WI38 (cell line): ENCODE measurements at regions not wholly inside any gene's neighbourhood (a gene's known extent, or its start where the extent isn't known, plus 50 kb on each side); places are given as distances from the start of the nearest gene placed in this dataset.
"Not testable (repeated sequence)": the region's sequence is repeated elsewhere in the genome, so short reads cannot be mapped to it uniquely, and the experiment has no call there.

Experiments
- H3K4me3 ChIP-seq: 2 replicates; pipeline ENCODE4 v1.5.1; 2011; ENCODE audit warnings: low read depth, mild to moderate bottlenecking, control low read depth, low read length
- TF ChIP-seq, protein P1 (sequence below): IDR thresholded peaks from 2 replicates; pipeline ENCODE4 v1.5.1; 2012; ENCODE audit warnings: low read depth, mild to moderate bottlenecking, control low read depth, low read length

DNA sequence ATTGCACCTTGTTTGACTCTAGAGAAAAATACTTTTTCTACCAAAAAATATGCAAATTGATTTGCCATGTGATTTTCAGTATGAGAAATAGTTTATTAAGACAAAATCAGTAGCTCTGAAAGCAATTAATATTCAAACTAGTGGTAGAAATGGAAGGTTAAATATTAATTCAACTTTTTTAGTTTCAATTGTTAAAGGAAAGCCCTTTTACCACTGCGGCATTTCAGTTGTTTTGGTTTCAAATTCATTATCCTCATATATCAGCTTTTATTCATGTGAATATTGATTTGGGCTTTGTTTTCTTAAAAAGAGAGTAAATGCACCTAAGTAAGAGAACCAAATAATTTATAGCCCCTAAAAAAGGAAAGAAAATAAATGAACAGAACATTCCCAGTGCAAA, 660.6 kb upstream of the CHD1 start:
- TF ChIP-seq, protein P1, sequence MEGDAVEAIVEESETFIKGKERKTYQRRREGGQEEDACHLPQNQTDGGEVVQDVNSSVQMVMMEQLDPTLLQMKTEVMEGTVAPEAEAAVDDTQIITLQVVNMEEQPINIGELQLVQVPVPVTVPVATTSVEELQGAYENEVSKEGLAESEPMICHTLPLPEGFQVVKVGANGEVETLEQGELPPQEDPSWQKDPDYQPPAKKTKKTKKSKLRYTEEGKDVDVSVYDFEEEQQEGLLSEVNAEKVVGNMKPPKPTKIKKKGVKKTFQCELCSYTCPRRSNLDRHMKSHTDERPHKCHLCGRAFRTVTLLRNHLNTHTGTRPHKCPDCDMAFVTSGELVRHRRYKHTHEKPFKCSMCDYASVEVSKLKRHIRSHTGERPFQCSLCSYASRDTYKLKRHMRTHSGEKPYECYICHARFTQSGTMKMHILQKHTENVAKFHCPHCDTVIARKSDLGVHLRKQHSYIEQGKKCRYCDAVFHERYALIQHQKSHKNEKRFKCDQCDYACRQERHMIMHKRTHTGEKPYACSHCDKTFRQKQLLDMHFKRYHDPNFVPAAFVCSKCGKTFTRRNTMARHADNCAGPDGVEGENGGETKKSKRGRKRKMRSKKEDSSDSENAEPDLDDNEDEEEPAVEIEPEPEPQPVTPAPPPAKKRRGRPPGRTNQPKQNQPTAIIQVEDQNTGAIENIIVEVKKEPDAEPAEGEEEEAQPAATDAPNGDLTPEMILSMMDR, result no peak
- H3K4me3 ChIP-seq, result no peak overlapping the region

DNA sequence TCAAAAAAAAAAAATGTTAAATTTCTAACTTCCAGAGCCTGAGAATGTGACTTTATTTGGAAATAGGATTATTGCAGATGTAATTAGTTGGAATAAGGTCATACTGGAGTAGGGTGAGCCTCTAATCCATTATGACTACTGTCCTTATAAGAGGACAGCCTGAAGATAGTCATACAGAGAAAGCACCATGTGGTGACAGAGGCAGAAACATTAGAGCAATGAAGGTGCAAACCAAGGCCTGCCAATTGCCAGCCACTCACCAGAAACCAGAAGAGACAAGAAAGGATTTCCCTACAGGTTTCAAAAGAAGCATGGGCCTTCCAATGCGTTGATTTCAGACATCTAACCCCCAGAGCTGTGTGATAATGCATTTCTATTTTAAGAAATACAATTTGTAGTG, 659.2 kb upstream of the CHD1 start:
- no peak overlapping the region for H3K4me3 ChIP-seq
- TF ChIP-seq, protein P1, result no peak

DNA sequence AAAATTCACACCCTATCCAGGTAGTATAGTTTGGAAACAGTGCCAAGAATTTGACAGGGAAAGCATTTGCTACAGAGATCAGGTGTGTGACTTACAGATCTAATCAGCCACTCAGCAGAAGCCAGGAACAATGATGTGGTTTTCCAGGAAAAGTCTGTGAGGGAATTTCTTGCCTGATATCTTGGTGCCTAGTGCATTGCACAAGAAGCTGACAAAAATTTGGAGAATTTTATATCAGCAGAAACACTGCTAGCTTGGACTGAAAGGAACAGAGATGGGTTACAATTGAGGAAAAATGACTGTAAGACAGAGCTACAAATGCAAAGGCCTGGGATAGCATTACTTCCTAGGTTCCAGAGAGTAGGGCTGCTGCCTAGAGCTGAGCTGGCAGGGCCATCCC, 658.1 kb upstream of the CHD1 start:
- no peak overlapping the region for H3K4me3 ChIP-seq
- TF ChIP-seq, protein P1, result no peak

DNA sequence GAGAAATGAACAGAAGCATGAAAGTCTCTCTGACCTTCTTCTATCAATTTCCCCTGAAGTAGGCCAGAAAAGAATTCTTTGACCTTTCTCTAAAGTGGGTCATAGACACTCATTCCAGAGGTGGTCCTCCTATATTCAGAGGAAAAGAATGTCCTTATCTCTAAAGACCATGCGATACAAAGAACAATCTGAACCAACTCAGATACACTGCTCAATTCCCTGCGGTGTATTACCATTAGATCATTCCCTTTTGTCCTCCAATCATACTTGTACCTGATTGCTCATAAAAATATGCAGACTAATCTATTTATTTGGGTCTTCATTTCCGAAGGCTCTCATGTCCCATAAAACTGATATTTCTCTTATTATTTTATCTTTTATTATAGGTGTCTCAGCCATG, 652.4 kb upstream of the CHD1 start:
- H3K4me3 ChIP-seq, result not testable (repeated sequence)

DNA sequence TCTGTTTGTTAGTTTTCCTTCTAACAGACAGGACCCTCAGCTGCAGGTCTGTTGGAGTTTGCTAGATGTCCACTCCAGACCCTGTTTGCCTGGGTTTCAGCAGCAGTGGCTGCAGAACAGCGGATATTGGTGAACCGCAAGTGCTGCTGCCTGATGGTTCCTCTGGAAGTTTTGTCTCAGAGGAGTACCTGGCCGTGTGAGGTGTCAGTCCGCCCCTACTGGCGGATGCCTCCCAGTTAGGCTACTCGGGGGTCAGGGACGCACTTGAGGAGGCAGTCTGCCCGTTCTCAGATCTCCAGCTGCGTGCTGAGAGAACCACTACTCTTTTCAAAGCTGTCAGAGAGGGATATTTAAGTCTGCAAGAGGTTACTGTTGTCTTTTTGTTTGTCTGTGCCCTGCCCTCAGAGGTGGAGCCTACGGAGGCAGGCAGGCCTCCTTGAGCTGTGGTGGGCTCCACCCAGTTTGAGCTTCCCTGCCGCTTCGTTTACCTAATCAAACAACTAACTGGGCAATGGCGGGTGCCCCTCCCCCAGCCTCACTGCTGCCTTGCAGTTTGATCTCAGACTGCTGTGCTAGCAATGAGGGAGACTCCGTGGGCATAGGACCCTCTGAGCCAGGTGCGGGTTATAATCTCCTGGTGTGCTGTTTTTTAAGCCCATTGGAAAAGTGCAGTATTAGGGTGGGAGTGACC, 634.3 kb upstream of the CHD1 start:
- H3K4me3 ChIP-seq, result not testable (repeated sequence)

DNA sequence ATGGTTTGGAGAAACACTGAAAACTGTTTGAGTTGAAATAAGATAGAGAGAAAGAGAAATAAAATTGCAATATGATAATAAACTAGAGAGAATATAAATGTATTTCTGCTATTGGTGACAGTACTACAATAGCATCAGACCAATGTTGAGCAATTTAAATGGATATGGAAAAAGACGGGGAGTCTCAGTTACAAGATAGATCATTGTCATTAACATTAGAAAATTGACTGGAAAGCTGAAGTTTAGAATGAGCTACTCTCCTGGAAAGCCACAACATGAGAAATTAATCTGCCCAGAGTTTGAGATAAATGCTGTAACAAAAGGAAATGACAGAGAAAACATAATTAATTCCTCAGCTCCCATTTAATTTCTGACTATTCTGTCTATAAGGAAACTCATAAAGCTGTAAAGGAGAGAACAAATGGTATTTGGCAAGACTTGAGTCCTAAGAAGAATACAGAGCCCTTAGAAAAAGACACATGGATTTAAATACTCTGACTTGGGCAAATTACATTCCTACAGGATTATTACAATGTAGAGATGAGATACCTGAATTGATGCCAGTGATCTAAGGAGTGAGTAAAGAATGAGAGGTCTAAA, 624.5 kb upstream of the CHD1 start:
- TF ChIP-seq, protein P1, result no peak
- no peak overlapping the region for H3K4me3 ChIP-seq

DNA sequence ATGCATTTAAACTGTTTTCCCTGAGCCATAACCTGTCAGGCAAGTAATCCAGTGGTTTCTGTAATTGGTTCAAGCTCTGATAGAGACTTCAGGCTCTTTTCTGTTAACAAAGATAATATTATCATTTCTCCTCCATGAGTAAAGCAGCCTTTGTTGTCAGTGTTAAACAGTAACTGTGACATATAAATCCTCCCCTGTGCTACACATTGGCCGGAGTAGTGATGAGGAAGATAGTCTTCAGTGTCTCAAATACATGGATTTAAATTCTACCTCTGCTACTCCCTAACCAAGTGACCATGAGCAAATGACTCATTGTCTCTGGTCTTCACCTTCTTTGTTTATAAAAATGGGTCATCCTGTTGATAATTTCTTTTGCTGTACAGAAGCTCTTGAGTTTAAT, 615.5 kb upstream of the CHD1 start:
- TF ChIP-seq, protein P1, result no peak
- H3K4me3 ChIP-seq, result no peak overlapping the region

DNA sequence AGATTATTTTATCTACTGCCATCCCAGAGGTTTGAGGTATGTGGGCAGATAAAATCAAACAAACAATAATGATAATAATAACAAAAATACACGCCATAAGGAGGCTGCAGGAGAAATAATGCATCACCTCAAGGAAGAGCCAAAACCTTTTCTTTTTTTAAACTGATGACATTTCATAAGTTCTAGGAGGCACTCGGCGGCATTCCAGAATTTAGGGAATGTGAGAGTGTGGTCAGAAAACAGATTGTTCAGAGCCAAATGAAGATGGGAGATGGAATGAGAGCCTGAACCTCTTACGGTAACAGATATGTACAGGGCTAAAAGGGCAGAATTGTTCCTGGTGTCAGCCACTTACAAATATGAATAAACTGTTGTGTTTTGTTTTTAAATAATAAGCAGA, 615.0 kb upstream of the CHD1 start:
- no peak overlapping the region for H3K4me3 ChIP-seq
- TF ChIP-seq, protein P1, result no peak

DNA sequence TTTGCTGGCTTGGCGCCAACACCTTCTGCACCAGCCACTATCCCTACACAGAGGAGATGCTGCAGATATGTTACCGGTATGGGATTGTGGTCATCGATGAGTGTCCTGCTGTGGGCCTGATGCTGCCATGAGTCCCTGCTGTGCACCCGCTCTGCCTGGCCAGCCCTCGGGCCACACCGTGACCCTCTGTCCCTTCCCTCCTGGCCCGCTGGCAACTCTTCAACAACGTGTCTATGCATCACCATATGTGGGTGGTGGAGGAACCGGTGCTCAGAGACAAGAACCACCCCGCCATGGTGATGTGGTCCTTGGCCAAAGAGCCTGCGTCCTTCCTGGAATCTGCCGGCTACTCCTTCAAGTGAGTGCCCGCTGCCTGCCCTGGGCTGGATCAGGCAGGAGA, 605.4 kb upstream of the CHD1 start:
- H3K4me3 ChIP-seq, result not testable (repeated sequence)

DNA sequence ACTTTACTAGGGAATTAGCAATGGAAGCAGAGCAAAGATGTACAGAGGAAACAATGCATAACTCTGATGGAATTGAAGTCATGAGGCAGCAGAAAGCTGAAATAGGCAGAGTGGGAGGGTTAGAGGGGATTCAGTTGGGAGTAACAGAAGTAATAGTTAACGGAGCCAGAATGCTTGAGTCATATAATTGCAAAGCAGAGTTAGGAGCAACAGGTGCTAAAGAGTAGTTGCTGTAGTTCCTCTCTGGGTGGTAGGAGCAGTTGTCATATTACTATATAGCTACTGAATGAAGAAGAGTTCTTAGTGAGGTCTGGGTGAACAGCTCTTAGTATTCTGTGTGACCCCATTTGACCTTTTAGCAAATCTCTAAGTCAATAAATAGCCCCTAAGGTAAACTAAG, 592.9 kb upstream of the CHD1 start:
- not testable (repeated sequence) for H3K4me3 ChIP-seq

DNA sequence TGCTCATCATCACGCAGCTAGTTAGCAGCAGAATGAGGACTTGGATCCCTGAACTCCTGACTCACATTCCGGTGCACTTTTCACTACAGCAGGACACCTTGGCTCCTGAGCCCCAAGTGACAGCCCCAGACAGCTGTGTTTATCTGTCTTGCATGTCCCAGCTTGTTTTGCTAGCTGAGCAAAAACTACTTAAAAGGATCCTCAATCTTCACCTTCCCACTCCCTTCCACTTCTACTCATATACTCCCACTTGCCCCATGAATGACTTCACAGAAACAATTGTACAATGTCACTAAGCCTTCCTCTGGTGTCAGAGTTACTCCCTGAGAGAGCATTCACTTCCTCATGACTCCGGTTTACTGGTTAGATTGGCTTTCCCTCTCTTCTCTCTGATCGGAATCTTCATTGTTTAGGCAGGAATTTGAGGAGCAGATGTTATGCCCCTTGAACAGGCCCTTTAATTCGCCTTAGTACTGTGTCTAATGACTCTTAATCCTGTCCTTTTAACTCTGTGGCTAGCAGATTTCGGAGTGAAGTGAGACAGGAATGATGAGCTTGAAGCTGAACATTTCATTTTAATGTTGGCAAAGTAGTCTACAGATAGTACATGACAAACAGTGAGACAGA, 587.2 kb upstream of the CHD1 start:
- H3K4me3 ChIP-seq, result not testable (repeated sequence)

DNA sequence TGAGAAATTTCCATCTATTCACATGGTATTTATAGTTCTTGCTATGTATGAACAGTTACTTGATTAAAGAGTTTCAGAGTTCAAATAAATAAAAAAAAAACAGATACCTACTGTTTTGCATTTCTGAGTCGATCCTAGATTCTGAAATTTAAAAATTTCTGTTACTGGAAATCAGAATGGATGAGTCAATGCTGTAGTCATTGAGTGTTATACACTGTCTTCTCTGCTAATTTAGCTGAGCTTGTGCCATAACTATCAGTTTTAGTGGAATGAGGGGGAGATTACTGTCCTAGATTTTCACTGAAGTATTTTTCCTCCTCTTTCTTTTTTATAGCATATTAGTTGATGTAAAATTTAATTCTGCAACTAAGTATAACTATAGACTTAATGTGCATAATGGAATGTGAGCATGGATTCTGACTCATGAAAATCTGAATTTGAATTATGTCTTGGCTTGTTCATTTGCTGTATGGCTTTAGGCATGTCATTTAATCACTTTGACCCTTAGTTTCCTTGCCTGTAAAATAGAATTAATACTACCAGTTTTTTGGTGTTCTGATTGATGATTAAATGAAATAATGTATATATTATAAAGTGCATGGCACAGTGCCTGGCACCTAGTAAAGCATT, 581.5 kb upstream of the CHD1 start:
- H3K4me3 ChIP-seq, result not testable (repeated sequence)
